ENCODE measurements at regions not wholly inside any gene's neighbourhood (a gene's known extent, or its start where the extent isn't known, plus 50 kb on each side); places are given as distances from the start of the nearest gene placed in this dataset.

- TF ChIP-seq CTCF (IDR thresholded peaks at IDR 0.05) (no peak), POLR2A (IDR thresholded peaks at IDR 0.05) (no peak), EP300 (IDR thresholded peaks at IDR 0.05) (no peak)
- no peaks in the 10 kb centered on the region for H3K36me3 ChIP-seq
- no peak for DNase-seq
- H3K4me3 ChIP-seq = no peak overlapping the region
- intact Hi-C loops (cut with DNase I) = no loop called here
- H3K9me3 ChIP-seq = no peaks in the 10 kb centered on the region
- no peaks in the 10 kb centered on the region for H3K4me1 ChIP-seq (ENCODE audit: insufficient read depth)
- no peak overlapping the region for H3K27ac ChIP-seq
- H3K27me3 ChIP-seq = no peaks in the 10 kb centered on the region
These were observed 335.7 kb upstream of the PLET1 start for GRCh38 chr11:112596324-112596723.

- Histone ChIP-seq H3K9me3 (no peaks in the 10 kb centered on the region), H3K4me3 (no peak overlapping the region), H3K27me3 (no peaks in the 10 kb centered on the region), H3K36me3 (no peaks in the 10 kb centered on the region), H3K4me1 (ENCODE audit: insufficient read depth) (no peaks in the 10 kb centered on the region), H3K27ac (no peak overlapping the region)
- TF ChIP-seq CTCF (IDR thresholded peaks at IDR 0.05) (no peak), POLR2A (IDR thresholded peaks at IDR 0.05) (no peak), EP300 (IDR thresholded peaks at IDR 0.05) (no peak)
- 92 to 95% (median 93%) methylated on average over 2 of the region's 2 CpGs for WGBS, 3 donors
- no peak for DNase-seq
- intact Hi-C loops (cut with DNase I) = no loop called here
These were observed 336.7 kb upstream of the PLET1 start for GRCh38 chr11:112597286-112597790.

- no peaks in the 10 kb centered on the region for H3K4me1 ChIP-seq (ENCODE audit: insufficient read depth)
- DNase-seq = no peak
- H3K9me3 ChIP-seq = no peaks in the 10 kb centered on the region
- H3K4me3 ChIP-seq = no peak overlapping the region
- no peaks in the 10 kb centered on the region for H3K36me3 ChIP-seq
- intact Hi-C loops (cut with DNase I) = no loop called here
- H3K27me3 ChIP-seq = no peaks in the 10 kb centered on the region
- TF ChIP-seq POLR2A (IDR thresholded peaks at IDR 0.05) (no peak), EP300 (IDR thresholded peaks at IDR 0.05) (no peak), CTCF (IDR thresholded peaks at IDR 0.05) (no peak)
- no peak overlapping the region for H3K27ac ChIP-seq
These were observed 338.6 kb upstream of the PLET1 start for GRCh38 chr11:112599265-112599664.

- H3K36me3 ChIP-seq = no peaks in the 10 kb centered on the region
- intact Hi-C loops (cut with DNase I) = no loop called here
- 74 to 84% (median 76%) methylated on average over 5 of the region's 5 CpGs for WGBS, 3 donors
- H3K27me3 ChIP-seq = no peaks in the 10 kb centered on the region
- no peak for DNase-seq
- no peak overlapping the region for H3K4me3 ChIP-seq
- TF ChIP-seq EP300 (IDR thresholded peaks at IDR 0.05) (no peak), CTCF (IDR thresholded peaks at IDR 0.05) (no peak), POLR2A (IDR thresholded peaks at IDR 0.05) (no peak)
- H3K9me3 ChIP-seq = no peaks in the 10 kb centered on the region
- no peak overlapping the region for H3K27ac ChIP-seq
- no peaks in the 10 kb centered on the region for H3K4me1 ChIP-seq (ENCODE audit: insufficient read depth)
These were observed 339.3 kb upstream of the PLET1 start for GRCh38 chr11:112599856-112600533.

Data from ovary (tissue), 7 donors.